HG02571 (cell line): ENCODE measurements at regions not wholly inside any gene's neighbourhood (a gene's known extent, or its start where the extent isn't known, plus 50 kb on each side); places are given as distances from the start of the nearest gene placed in this dataset.

Experiments
- ATAC-seq: cut with Tn5 transposase; IDR thresholded peaks from one replicate; pipeline ENCODE4 v1.9.1; 2021; ENCODE audit warnings: mild to moderate bottlenecking, moderate library complexity; ENCODE audit not compliant: unreplicated experiment

DNA sequence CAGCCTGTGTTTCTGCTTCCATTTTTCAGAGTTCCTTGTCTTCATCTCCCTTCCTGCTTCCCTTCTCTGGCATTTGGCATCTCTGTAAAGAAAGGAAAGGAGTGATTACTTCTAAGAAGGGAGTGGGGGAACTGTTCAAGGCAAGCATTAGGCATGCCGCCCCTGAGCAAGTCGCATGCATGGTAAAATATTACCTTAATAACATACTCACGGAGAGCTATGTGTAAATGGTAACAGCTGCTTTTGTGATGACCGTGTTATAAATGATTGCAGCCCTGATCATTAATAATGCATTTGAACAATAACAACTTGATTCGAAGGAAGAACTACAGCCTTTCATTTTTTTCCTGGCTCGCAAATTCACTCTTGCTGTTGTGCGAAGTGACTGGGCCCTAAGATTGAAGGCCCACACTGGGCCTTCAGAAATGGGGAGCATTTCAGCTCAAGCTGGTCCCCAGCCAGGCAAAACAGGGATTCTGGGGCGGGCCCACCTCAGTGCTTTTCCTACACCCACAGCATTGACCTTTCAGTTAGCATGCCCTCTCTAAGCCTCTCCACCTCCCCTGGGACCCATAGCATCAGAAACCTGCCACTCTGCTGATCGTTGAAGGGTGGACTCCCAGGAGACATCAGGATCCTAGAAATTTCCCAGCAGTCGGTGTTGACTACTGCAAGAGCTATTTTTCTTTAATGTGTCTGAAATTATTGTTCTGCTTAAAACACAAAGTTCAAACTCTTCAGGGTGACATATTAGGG, 263.0 kb upstream of the CADM1 start:
- ATAC-seq: no peak

DNA sequence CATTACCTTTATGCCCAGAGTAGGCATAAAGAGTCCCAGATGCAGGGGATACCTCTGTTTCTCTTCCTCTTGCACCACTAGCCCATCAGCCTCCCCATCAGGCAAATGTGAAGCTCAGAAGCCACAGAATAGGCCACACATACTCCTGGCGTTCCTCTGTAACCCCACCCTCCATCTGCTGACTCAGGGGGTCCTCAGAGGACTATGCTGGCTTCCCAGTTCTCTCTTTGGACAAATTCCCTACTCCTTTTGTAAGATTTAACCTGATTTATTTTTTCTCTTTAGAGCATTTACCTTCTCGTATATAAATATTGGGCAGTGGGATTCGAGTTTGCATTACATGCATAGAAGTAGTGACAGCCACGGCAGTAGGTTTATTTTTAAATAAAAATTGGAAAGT, 262.3 kb upstream of the CADM1 start:
- ATAC-seq: no peak

DNA sequence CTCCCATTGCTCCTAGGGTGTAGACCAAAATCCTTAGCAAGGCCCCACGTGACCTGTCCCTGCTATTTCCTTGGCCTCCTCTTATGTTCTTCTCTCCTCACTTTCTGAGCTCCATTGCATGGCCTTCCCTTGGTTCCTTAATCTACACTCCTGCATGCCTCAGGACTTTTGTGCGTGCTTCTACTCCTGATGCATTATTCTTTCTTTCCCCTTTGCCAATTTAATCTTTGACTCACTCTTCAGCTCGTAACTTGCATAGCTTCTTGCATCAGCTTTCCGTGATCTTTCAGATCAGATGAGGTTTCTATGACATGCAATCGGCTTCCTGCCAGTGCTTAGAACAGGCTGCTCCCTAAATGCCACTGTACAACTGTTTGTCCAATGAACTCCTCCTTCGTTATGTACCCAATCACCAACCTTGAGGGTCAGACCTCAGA, 261.6 kb upstream of the CADM1 start:
- ATAC-seq: no peak

DNA sequence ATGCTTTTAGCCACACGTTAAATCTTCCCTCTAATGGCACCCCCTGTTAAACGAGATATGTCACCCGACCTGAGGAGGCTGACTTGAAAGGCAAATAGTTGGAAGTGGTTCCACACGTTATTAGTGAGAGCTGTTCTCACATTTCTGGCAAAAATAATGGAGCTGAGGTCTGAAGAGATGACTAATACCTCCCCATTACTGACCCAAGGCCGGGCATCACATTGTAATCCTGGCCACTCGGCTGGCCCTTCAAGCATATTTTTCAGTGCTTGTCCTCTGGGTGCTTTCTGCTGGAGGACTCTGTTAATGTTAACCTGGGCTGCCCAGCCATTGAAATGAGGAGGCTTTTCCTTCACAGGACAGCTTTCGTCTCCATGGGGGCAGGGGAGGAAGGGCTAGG, 260.0 kb upstream of the CADM1 start:
- ATAC-seq: no peak

DNA sequence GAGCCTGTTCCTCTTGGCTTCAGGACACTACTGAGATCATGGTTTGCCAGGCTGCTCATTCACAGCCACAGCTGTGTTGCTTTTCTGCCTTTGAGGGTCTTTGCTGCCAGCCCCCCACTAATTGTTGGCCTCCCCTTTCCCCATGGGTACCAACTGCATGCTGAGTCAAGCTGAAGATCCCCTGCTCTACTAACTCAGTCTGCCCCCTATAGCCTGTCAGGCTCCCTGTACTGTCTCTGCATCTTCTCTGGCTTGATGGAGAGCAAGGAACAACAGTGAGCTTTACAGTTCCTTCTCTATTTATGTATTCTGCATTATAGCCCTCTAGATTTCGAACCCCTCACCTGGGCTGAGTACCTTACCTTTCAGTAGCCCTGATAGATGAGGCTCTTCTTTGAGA, 257.6 kb upstream of the CADM1 start:
- ATAC-seq: no peak

DNA sequence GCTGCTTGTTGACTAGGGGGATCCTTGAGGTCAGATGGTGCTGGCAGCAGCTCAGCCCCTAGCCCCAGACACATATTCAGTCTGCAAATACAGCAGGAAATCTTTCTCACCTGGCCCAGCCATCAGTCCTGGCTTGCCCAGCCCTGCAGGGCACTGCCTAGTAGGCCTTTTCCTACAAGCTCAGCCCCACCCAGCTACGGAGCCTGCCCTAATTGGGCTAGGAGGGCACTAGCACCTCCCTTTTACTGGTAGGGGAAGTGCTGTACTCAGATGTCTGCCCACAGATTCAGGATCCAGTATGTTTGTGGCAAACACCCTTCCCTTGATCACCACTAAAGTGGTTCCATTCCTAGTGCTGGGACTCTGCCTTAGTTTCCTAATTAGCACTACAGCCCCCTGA, 257.1 kb upstream of the CADM1 start:
- ATAC-seq: no peak

DNA sequence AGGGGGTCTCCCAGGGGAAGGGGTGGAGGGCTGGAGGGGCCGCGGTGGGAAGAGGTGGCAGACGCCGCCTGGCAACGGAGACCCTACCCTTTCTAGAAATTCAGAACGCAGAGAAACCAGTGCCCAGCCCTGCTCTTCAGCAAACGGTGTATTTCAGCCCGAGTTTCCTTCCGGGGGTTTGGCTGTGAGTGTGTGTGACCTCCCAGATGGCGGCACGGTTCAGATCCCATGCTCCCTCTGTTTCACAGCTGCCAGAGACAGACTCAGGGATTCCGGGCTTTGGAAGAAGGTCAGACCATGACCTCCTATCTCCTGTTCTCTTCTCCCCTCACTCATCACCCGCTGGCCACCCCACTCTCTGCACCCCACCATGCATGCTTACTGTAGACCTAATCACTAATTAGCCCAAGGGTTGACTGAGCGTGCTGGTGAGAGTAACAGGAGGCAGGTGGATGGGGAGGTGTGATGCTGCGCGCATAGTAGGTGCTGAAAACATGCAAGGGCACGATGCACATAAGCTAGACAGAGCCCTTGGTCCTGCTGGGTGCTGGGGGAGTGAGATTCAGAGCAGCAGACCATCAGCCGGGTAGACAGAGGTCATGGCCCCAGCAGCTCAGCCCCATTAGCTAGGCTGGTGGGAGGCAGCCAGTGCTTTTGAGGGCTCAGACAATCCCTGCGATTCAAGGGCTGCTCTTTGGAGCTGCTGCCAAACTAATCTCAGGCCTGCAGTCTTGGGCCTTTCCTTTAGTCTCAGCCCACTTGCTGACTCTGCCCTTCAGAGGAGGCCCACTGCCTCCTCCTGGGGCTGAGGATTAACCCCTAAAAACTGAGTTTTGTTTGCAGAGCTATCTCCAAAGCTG, 256.5 kb upstream of the CADM1 start:
- ATAC-seq: no peak

DNA sequence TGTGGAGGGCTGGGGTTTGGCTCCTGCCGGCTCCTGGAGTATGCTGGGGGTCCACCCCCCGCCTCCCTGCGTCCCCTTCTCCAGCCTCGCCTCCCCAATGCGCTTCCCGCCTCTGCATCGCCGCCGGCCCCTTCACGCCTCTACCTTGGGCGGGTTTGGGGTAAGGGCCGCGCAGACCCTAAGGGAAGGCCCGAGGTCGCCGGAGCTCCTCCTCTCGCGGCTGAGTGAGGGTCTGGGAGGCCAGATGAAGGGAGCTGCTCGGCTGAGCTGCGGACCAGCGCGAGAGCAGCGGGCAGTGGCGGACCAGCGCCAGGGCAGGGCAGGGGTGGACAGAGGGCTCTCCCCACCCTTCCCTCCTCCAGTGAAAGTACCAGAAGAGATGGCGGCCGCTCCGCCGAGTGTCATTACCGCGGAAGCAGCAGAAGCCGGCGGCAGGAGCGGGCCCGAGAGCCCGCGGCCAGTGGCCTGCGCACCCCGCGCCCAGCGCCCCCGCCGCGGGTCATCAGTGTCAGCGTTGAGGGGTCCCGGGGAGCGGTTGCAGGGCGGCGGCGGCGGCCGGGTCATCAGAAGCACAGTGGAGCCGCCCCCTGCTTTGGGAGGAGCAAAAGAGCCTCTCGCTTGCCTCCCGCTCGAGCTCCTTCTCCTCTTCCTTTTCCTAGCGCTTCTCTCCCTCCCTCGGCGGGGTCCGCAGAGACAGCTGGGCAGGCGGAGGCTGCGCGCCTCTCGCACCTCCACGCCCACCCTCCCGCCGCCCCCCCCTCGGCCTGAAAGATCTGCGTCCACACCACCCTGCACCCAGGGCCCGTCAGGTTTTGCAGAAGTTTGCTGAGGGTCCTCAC, 255.6 kb upstream of the CADM1 start:
- ATAC-seq: no peak

DNA sequence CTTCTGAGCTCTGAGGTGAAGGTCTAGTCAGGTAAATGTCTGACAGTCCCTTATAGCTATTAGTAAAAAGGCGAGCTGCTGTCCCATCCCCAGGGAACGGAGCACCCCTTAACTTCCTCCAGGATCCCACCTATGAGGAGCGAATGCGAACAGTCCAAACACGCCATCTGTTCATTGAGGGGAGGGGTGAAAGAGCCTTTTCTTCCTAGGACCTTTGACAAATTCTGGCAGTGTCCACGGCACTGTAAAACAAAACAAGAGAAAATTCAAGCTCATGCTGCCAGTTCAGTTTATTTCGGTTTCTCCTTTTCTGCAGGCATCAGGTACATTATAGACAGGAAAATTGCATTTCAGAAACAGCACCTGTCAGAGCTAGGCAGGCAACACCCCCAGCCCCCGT, 253.8 kb upstream of the CADM1 start:
- ATAC-seq: no peak

DNA sequence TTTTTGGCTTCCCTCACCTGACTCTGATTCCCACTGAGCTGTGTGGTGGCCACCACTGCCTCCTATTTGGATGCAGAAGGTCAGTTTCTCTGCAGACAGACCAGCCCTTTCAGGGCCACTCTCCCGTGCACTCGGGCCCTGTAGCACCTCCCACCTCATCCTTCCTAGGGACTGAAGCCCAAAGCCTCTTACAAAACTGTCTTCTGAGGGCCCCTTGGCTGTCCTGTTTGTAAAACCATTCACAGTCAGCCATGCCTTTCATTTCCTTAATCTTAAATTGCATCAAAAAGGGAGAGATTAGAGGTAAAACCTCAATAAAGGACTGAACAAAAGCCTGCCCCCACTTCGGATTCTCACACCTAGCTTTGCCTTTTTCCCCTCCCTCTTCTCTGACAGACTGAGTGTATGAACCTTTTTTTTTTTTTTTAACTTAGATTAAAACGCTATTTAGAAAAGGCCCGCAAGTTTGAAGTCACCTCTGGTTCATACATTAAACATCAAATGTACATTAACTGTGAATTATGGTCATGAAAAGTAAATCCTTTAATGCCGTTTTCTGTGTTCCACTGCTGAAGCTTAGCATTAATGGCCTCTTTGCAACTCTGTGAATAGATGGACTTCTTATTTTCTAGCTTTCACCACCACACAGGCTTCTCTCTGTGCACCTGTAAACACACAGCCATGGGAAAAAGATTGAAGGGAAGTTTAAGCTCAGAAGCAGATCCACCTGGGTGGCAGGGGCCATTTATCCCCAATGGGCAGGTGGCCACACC, 247.2 kb upstream of the CADM1 start:
- ATAC-seq: no peak

DNA sequence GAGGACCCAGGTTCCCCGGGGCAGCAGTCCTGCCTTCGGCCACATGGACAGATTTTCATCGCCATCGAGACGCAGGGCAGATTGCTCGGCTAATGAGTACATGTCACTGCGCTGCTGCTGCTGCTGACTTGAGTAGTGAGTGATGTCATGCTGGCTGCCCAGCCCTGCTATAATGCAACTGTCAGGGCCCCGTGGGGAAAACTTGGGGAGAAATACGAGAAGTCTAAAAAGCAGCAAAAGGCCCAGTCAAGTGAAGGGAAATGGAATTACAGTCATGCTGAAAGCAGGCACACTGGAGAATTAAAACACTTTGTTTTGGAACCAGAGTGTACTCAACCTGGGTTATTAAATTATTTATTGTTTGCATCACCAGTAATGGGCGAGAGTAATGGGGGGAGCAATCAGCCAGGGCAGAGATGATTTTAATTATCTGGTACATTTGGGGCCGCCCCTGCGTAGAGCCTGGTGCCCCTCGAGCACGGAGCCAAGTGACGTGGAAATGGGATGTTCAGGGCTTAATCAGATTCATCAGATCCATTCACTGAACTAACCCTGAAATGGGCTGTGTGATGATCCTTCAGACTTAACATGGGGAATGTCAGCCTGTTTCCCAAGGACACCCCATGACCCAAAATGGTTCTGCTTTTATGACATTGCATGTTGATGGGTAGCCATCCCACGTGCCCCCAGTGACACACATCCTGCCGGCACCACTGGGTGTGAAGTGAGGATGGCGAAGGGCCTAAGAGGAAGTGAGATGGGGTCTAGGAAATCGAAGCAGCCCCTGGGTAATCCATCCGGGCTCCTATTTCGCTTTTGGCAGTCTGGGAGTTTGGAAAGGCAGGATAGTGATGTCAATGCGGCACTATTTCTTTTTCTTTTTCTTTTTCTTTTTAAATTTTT, 241.6 kb upstream of the CADM1 start:
- ATAC-seq: no peak

DNA sequence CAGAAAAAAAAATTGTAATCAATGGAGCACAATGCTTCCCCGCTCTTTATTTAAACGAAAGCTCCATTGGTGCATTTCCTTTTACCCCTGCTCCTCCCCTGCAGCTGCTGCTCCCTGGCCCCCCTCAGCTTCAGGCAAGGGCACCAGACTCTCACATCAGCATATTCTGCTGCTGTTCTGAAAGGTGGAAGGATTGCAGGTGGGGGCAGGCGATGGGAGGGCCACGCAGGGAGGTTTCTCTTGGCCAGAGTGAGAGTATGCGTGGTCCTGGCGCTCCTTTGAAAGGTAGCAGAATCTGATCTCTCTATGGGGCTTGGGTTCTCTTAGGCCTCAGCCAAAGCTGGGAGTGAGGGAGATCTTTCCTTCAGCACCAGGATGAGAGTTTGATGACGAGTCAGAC, 240.9 kb upstream of the CADM1 start:
- no peak for ATAC-seq

DNA sequence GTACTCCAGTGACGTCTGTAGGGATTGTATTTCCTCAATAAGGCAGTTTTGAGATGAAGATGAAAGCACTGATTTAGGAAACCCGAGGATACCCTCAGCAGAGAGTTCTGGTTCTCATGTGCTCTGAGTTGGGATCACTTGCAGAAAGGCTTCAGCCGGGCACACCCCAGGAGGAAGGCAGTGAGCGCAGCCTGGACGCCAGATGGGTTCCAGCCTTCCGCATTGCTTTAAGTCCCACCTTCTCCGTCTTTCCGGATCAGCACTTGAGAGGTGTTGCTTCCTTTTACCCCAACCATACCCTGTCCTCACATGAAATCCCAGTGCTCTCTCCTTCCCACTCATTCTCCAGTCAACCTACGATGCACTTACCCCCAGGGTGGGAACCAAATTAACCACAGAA, 239.5 kb upstream of the CADM1 start:
- ATAC-seq: no peak

DNA sequence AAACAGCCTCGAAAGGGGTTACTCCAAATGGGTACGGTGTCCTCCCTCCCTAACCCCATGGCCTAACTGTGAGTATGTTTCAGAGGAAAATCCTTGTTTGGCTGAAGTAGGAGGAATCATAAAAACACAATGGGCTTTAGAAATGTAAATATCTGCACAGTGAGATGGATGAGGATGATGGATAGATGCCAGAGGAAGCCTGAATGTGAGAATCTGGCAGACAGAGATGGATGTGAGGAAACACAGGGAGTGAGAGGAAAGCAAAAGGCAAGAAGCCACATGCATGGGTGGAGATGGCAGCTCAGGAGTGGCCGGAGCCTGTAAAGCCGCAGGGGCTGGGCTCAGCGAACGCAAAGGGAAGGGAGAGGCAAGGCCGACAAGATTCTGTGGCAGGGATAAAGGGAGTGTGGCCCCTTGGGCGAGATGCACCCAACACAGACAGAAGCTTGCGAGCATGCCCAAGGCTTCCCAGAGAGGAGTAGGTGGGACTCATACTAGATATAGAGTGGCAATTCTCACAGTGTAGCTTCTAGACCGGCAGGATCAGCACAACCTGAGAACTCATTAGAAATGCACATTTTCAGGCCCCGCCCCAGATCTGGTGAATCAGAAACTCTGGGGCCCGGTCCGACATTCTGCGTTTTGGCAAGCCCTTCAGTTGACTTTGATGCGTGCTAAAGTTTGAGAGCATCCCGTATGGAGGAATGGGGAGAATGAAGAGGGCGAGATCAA, 237.3 kb upstream of the CADM1 start:
- no peak for ATAC-seq

DNA sequence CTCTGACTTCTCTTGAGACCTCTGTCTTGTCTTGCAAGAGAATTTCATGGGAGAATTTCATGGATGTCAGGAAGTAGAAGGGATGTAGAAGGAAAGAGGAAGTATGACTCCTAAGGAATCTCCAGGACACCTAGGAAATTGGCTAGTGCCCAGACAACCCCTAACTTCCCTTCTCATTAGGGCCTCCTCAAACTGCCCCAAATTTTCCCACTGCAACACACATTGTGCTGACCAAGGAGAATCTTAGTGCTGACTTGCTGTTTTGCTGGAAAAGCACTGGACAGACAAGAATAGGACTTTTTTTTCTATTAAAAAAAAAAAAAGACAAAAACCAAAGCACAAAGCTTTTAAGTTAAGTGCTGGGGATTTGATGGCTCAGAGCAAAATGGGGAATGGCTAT, 236.1 kb upstream of the CADM1 start:
- no peak for ATAC-seq

DNA sequence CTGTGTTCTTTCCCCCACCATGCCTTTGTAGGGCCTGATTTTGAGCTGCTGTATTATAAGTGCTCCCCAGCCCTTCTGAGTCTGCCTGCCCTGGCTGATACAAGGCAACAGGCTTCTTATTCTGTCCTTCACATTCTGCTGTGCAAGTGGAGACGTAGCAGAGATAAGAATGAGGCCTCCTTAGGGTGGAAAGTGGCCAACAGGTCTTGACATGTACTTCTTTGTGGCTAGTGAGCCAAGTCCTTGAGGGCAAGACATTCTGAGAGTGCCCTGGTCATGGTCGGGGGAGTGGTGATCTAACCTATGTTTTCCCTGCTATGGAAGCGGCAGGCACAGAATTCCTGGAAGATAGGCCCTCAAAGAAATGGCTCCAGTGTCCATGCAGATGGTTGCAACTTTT, 235.7 kb upstream of the CADM1 start:
- ATAC-seq: no peak

DNA sequence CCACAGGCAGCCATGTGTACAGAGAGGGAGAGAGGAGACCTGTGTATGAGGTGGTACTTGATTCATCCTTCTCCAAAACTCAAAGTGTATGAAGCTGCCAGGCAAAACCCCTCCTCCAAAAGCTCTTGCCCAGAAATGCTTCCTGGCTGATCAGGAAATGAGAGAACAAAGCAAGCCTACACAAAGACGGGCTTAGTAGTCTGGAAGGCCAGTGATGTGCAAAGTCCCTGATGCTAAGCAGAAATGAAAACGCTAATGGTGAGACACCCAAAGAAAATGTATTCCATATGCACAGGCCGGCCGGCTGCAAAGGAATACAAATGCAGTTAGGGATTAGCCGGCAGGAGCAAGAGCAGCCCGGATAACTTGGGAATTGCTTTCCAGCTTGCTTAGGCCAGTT, 234.9 kb upstream of the CADM1 start:
- no peak for ATAC-seq

DNA sequence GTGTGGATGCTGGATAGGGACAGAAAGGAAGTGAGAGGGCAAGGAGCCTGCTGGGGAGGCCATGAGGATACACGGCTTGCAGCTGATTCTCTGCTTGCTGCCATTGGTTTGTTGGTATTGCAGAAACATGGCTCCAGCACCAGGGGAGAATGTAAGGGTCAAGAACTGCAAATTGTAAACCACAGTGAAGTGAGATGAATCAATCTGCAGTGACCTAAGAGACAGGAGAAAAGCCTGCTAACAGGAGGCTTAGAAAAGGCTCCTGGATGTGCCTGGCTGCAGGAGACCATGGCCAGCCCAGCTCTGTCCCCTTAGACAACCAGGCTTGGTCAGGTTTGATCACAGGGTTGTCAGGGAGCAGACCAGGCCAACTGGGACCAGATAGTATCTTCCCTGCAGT, 233.7 kb upstream of the CADM1 start:
- no peak for ATAC-seq

DNA sequence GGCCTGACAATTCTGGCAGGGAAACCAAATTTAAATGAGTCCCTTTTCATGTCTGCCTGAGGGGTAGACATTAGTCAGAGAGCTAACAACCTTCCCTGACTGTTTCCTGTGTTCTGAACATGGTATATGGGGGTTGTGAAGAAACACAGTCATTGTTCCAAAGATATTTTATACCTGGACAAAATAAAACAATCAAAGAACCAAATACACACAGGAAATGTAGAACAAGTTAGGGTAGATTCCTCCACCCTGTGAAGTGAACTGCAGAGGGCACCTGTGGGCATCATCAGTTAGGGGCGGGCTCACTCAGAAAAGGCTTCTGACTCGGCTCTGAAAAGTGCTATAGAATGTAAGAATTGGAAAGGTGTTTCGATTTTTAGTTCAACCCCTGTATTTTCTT, 231.9 kb upstream of the CADM1 start:
- ATAC-seq: no peak
